K562 (cell line): ENCODE measurements at regions not wholly inside any gene's neighbourhood (a gene's known extent, or its start where the extent isn't known, plus 50 kb on each side); places are given as distances from the start of the nearest gene placed in this dataset.

Experiments
- EP300 ChIP-seq: IDR thresholded peaks from 2 replicates; pipeline ENCODE4 v1.6.1; 2012; ENCODE audit warnings: low read length, improper control_type of control experiment
- KDM5B ChIP-seq: fragments of 200-600 bp; sonication (generic); IDR thresholded peaks from 2 replicates; pipeline ENCODE4 v1.6.1; 2012; ENCODE audit warnings: low read depth, mild to moderate bottlenecking, moderate library complexity, low read length, control low read depth, inconsistent platforms; ENCODE audit not compliant: insufficient replicate concordance
- MIER1 ChIP-seq: fragments of 450-650 bp; IDR thresholded peaks from 2 replicates; pipeline ENCODE4 v1.6.1; 2016; ENCODE audit warnings: antibody characterized with exemption, mild to moderate bottlenecking, low read depth
- NFYB ChIP-seq: IDR thresholded peaks from 2 replicates; pipeline ENCODE4 v1.6.1; 2011; ENCODE audit warnings: mild to moderate bottlenecking, moderate library complexity; ENCODE audit not compliant: insufficient read length; ENCODE audit errors: extremely low read depth
- POLR3A ChIP-seq: IDR thresholded peaks from 2 replicates; pipeline ENCODE4 v1.6.1; 2011; ENCODE audit warnings: borderline replicate concordance, mild to moderate bottlenecking, moderate library complexity; ENCODE audit not compliant: insufficient read length, insufficient read depth; ENCODE audit errors: extremely low read depth
- RFX5 ChIP-seq: IDR thresholded peaks from 2 replicates; pipeline ENCODE4 v1.6.1; 2011; ENCODE audit warnings: low read depth, mild to moderate bottlenecking, improper control_type of control experiment, low read length
- RREB1 ChIP-seq: fragments of 250-450 bp; sonication (Bioruptor Pico); IDR thresholded peaks from 2 replicates; pipeline ENCODE4 v1.4.0; 2020
- SREBF2 ChIP-seq: sonication (generic); formaldehyde crosslinking; IDR thresholded peaks from 2 replicates; pipeline ENCODE4 v1.4.0; 2020; ENCODE audit warnings: mild to moderate bottlenecking, missing genetic modification reagents
- SRSF1 ChIP-seq: fragments of 200-400 bp; formaldehyde crosslinking; IDR thresholded peaks from 2 replicates; pipeline ENCODE4 v1.6.1; 2017; ENCODE audit warnings: mild to moderate bottlenecking, low read depth, low read length, moderate library complexity
- ZNF398 ChIP-seq: fragments of 250-450 bp; sonication (Bioruptor Pico); IDR thresholded peaks from 2 replicates; pipeline ENCODE4 v1.8.0; 2021; ENCODE audit warnings: moderate library complexity, mild to moderate bottlenecking, inconsistent platforms
- ZNF584 ChIP-seq: fragments of 200-800 bp; sonication (Bioruptor generic); IDR thresholded peaks from 2 replicates; pipeline ENCODE4 v1.6.1; 2016; ENCODE audit warnings: low read depth, mild to moderate bottlenecking, missing genetic modification characterization, missing compliant biosample characterization
- ZNF717 ChIP-seq: fragments of 250-450 bp; sonication (Bioruptor Pico); IDR thresholded peaks from 2 replicates; pipeline ENCODE4 v1.5.0; 2021
- TF ChIP-seq, protein P1 (sequence below): IDR thresholded peaks from 2 replicates; pipeline ENCODE4 v1.6.1; 2011; ENCODE audit not compliant: insufficient read length; ENCODE audit errors: extremely low read depth
- TF ChIP-seq, protein P2 (sequence below), 2 experiments: IDR thresholded peaks in 1 of 2; conservative IDR thresholded peaks in 1 of 2; 2 replicates each; pipeline ENCODE4 v1.6.1; 2016; ENCODE audit warnings: low read depth in 2 of 2, mild to moderate bottlenecking in 1 of 2, missing compliant biosample characterization in 1 of 2, missing genetic modification characterization in 1 of 2, moderate library complexity in 1 of 2
- TF ChIP-seq, protein P3 (sequence below): fragments of 450-650 bp; IDR thresholded peaks from 2 replicates; pipeline ENCODE4 v1.6.1; 2016

- TF ChIP-seq, protein P1, sequence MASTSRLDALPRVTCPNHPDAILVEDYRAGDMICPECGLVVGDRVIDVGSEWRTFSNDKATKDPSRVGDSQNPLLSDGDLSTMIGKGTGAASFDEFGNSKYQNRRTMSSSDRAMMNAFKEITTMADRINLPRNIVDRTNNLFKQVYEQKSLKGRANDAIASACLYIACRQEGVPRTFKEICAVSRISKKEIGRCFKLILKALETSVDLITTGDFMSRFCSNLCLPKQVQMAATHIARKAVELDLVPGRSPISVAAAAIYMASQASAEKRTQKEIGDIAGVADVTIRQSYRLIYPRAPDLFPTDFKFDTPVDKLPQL = no peak
- TF ChIP-seq, protein P2, sequence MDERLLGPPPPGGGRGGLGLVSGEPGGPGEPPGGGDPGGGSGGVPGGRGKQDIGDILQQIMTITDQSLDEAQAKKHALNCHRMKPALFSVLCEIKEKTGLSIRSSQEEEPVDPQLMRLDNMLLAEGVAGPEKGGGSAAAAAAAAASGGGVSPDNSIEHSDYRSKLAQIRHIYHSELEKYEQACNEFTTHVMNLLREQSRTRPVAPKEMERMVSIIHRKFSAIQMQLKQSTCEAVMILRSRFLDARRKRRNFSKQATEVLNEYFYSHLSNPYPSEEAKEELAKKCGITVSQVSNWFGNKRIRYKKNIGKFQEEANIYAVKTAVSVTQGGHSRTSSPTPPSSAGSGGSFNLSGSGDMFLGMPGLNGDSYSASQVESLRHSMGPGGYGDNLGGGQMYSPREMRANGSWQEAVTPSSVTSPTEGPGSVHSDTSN (CRISPR knock-in tag; IDR thresholded peaks at IDR 0.05; ENCODE audit: low read depth) = no peak
- TF ChIP-seq, protein P2 (tag; conservative IDR thresholded peaks at IDR 0.05; ENCODE audit: low read depth) = no peak
- TF ChIP-seq EP300 = no peak
- TF ChIP-seq POLR3A = no peak
- TF ChIP-seq RREB1 (CRISPR knock-in tag) = no peak
- TF ChIP-seq ZNF717 (CRISPR knock-in tag) = no peak
- no peak for TF ChIP-seq SREBF2 (CRISPR knock-in tag)
- TF ChIP-seq ZNF584 (CRISPR knock-in tag) = no peak
- no peak for TF ChIP-seq MIER1
- TF ChIP-seq ZNF398 (CRISPR knock-in tag) = no peak
- TF ChIP-seq KDM5B = no peak
- no peak for TF ChIP-seq RFX5
- TF ChIP-seq, protein P3, sequence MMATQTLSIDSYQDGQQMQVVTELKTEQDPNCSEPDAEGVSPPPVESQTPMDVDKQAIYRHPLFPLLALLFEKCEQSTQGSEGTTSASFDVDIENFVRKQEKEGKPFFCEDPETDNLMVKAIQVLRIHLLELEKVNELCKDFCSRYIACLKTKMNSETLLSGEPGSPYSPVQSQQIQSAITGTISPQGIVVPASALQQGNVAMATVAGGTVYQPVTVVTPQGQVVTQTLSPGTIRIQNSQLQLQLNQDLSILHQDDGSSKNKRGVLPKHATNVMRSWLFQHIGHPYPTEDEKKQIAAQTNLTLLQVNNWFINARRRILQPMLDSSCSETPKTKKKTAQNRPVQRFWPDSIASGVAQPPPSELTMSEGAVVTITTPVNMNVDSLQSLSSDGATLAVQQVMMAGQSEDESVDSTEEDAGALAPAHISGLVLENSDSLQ = no peak
- TF ChIP-seq SRSF1 = no peak
- no peak for TF ChIP-seq NFYB
These were observed 154.1 kb downstream of the PCSK1 start (continued) for GRCh38 chr5:96278981-96279380.
